H4 (cell line): ENCODE measurements at regions not wholly inside any gene's neighbourhood (a gene's known extent, or its start where the extent isn't known, plus 50 kb on each side); places are given as distances from the start of the nearest gene placed in this dataset.

ENCODE experiments used
- DNase-seq: peaks from one replicate; pipeline ENCODE4 v3.0.0-alpha.2; 2015; ENCODE audit warnings: low spot score

DNA sequence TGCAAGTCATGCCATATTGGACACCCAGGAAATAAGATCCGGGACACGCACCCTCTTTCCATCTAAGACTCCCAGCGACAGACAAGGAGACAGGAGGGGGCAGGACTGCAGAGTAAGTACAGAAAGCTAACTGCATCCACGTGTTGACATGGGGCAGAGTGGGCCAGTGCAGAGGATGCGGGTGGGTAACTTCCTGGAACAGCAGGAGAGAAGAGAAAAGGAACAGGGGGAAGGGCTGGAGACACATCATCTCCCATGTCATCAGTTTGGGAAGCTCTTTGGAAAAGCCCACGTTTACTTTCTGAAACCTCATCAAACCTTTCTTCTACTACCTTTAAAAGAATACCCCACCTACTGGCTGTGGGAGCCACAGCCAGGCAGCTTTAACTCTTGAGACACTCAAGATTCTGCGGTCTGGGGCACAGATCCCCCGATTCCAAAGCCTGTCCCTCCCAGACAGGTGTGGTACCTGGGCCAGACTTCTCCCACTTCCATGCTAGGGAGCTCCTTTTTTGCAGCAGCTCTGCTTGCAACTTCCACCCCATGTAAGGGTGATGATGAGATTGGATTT, 273.5 kb upstream of the RPL38 start:
- DNase-seq: no peak

DNA sequence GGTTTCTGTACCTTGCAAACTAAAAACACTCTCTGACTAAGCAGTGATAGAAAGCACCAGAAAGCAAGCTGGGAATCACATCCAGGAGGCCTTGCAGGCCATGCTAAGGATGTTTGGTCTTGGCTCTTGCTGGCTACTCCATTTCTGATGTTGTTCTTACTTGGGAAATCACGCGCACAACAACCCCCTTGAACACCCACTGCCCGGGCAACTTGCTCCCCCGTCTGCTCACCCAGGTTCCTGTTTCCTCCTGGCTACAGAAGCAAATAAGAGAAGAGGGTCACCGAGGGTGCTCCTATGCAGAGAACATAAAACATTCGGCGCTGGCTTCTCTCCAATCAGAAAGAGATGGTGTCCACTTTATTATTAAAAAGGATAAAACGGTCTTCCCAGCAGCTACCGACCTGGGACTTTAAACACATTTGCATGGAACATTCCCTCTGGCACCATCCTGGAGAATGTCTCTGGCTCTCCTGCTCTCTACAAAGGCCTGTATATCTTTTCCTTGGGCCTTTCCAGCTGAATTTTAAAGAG, 271.2 kb upstream of the RPL38 start:
- DNase-seq: no peak

DNA sequence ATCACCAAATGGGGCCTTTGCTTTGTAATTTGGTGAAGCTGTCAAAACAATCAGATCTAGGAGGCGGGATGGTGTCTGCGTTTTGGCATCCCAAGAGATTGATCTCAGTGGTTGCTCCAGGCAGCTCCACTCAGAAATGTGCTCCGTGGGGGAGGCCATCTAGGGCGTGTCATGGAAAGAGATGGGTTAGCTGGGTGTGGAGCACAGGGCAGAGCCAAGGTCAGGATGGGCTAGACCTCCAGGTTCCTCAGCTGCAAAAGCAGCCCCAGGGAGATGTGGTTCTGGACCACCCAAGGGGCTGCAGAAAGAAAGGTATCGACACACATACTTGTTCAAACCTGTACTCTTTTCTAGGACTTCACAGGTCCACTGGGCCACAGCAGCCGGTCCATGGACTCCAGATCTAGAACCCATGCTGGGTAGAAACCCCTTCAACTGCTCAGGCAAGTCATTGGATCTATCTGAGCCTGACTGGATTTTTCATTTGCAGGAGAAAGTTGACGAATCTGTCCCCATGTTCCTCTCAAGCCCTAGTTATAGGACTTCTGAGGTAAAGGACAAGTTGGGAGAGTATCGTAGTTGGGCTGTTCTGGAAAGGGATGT, 270.2 kb upstream of the RPL38 start:
- DNase-seq: no peak

DNA sequence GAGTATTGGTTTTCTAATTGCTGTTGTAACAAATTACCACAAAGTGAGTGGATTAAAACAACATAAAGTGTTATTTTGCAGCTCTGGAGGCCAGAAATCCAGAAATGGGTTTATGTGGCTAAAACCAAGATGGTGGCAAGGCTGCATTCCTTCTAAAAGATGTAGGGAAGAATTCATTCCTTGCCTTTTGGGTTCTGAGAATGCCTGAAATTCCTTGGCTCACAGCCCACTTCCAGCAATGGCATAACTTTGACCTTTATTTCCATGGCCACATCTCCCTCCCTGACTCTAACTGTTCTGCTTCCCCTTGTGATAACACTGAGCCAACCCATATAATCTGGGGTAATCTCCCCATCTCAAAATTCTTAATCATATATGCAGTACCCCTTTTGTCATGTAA, 269.6 kb upstream of the RPL38 start:
- DNase-seq: no peak

DNA sequence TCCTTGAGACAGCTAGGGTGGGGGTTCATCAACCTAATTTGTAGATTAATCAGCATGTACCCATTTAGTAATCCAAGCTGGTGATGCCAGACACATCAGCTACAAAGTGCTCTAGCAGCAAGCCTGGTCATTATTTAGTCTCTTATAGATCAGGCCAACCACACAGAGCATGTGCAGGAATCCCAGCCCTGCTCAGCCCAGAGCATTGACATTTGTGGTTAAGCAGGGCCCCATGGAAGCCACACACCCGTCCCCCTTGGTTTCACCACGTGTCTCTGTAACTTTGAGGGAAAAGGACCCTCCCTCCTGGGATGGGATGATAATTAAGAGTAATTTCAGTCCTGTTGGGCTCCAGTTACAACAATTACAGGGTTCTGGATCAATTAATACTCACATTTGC, 268.8 kb upstream of the RPL38 start:
- DNase-seq: no peak

DNA sequence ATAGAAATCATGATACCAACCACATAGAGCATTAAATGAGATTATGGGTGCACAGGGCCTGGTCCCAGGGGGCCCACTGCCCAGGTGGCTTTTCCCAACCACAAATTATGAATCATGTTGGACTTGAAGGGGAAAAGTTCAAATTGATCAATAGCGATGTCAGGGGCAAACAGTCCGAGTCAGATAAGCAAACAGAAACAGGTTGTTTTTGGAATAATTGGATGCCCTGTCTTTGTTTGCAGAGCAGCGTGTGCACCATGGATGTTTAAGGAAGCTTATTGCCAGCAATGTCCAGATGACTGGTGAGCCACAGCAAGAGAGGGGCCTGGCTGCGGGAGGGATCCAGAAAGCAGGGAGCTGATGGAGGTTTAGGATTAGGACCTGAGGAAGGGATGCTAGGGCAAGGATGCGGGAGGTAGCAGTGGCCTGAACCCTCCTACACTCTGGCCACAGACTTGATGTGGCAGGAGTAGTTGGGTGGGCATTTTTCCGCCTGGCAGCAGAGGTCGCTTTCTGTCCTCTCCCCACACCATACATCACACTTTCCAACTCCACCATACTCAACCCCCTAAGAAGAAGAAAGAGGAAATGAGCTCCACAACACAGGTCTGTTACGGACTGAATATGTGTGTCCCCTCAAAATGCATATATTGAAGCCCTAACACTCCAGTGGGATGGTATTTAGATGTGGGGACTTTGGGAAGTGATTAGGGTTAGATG, 266.4 kb upstream of the RPL38 start:
- no peak for DNase-seq

DNA sequence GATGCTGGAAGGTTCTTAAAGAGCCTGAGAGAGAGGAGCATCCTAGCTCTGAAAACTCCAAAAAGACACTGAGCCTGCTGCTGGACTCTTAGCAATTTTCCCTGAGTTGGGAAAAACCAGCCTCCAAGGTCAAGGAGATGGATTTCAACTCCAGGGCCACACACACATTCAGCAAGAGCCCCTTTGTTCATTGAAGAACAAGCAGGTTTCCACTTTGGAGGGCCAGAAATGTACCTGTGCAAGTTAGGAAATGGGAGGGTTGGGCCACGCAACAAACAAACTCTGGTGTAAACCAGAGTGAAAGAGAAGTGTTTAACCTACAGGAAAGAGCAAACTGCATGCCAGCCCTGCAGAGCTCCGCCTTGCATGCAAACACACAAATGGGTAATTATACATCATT, 264.8 kb upstream of the RPL38 start:
- no peak for DNase-seq

DNA sequence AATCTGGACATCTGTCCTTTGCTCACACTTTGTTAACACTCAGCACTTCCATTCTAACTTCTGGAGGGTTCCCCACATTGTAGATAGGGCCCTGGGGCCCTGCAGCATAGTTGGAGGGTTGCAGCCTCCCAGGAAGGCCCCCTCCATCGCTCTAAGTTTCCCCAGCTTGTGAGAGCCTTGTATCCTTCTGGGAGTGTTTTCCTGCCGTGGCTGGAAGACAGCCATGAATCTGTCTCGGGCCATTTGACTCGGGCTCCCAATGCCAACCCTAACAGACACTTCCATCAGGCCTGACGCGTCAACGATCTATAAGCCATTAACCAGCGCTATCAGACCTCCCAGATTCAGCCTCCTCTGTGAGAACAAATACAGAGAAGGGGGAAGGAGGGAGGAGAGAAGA, 263.7 kb upstream of the RPL38 start:
- DNase-seq: no peak

DNA sequence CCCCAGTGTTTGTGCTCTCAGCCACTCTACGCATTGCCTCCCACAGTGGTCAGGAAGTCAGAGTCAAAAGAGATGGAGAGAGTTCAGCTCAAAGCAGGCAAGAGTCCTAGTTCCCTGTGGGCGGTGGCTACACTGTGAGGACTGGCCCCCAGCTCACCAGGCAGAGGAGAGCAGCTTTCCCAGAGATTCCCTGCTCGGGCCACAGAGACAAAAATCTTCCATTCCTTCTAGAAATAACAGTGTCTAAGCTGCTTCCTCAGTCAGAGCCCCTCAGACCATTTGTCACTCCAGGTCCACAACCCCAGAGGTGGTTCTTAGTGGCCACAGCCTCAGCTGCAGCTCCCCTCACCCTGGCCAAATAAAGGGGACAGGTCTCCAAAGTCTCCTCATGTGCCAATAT, 263.0 kb upstream of the RPL38 start:
- DNase-seq: no peak

DNA sequence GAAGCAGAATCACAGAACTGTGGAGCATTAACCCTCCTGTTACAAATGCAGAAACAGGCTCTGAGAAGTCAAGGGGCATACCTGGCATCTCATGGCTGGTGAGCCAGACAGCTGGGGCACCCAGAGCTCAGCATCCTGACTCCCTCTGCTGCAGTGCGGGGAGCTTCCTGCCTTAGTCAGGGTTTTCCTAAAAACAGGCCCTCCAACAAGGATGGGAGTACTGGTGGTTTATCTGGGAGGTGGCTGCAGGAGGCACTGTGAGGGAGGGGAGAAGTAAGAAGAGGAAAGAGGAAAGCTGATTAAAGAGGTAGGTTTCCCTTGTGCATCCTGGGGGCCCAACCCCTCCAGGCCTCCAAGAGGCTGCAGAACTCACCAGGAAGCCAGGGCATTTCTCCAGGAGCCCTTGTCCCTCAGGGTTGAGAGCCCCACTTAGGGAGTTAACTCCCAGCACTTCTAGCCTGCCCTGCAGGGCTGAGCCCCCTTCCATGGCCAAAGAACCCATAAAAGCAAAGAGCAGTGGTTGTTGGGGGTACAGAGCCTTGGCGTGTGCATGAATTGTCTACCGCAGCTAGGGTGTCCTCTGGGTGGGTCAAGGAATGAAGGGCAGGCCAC, 261.5 kb upstream of the RPL38 start:
- DNase-seq: no peak

DNA sequence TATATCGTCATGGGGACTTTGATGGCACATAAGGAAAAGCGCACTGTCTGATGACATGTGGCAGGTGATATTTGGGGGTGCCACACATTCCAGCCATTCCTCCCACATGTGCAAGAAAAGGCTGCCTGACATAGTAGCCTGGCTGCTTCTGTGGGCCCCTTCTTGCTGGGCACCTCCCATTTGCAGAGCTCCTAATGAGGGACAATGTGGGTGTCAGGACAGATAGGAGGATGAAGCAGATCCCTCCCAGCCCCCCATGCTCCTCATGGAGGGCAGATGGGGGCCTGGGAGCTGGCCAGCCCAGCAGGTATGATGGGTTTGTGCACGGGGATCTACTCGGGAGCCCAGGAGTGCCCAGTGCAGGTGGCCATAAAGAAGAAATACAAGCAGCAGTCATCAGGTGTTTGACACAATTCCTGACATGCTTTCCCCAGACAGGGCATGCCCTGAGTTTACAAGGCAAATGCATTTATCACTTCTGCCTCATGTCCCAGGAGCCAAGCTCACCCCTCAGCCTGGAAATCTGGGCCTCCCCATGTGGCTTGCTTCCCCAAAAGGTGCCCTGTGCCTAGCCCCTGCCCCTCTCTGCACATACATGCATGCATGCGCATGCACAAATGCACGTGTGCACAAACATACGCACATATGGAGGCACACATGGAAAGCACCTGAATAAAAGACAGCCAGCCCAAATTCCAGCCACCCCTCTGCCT, 260.6 kb upstream of the RPL38 start:
- no peak for DNase-seq

DNA sequence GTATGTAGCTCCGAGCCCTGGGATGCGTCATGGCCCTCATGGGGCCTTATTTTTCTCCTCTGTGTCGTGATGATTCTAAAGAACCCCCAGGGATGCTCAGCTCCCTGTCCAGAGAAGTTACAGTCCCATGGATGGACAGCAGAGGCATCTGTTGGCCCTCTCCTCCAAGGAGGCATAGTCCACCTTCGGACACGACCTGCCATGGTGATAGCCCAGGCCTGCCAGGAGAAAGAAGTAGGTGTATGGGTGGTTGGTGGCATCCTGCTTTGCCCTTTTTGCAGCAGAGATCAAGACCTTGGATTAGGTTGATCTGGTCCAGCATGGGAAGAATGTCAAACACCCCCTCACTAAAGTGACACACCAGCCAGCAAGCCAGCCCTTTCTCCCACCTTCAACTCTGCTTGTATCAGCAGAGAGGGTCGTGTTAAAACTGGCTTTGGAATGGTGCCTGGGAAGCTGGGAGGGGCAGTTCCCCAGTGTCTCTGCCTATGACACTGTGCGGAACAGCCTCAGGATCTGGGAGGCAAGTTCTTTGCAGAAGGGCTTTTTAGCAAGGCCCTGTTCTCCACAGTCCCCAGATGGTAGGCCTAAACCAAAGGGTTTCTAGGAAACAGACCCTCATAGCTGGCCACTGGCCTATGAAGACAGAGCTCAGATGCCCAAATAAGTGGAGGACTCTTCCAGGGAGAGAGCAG, 259.9 kb upstream of the RPL38 start:
- DNase-seq: no peak

DNA sequence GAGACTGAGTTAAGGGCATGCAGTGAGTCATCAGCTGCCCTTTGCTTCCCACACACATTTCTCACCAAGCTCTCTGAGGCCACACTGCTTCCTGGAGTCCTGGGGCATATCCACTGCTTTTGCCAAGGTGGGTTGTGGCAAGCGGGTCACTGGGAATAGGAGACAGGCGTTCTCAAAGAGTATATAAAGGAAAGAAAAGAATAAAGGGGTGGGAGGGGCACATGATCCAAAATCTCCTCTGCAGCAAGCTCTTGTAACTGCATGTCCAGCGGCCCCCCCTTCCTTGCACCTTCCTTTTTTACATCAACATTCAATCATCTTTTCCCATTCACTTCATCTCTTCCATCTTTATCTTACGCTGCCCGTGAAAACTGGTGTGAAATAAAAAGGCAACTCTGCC, 259.1 kb upstream of the RPL38 start:
- DNase-seq: no peak

DNA sequence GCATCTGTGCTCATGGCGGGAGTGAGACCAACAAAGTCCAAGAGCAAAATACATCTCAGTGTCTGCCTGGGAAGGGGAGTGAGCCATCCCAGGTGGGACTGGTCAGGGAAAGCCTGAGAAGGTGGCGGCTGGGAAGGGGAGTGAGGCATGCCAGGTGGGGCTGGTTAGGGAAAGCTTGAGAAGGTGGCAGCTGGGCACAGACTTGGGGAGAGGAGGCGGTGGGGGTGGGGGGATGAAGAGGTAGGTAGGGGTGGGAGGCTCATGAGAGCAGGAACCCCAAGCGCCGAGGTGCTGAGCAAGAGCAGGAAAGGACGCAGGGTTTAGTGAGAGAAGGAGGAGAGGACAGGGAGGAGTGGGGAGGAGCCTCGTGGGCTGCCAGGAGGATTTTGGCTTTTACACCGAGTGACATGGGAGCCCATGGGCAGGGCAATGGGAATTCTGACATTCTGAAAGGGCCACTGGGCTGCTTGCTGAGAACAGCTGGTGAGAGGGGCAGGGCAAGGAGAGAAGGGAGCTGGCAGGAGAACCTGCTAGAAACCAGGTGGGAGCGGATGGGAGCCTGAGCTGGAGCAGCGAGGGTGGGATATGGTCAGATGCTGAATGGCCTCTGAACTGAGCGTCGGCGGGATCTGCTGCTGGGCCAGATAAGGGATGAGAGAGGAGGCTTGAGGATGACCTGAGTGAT, 256.1 kb upstream of the RPL38 start:
- DNase-seq: no peak

DNA sequence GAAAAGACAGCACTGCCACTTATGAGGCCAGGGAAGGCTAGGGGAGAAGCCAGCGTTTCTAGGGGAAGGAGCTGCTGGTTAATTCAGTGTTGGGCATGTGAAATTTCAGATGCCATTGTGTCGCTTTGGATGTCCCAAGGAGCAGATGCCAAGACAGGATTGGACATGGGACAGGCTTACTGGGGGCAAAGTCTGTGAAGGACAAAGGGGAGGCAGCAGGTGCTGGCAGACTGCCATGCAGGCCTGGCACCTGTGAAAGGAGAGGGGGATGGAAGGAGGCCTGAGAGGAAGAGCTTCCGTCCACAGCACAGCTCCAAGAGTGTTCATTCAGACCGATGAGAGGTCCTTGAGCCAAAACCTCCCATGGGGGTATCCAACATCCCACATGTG, 255.5 kb upstream of the RPL38 start:
- DNase-seq: no peak

DNA sequence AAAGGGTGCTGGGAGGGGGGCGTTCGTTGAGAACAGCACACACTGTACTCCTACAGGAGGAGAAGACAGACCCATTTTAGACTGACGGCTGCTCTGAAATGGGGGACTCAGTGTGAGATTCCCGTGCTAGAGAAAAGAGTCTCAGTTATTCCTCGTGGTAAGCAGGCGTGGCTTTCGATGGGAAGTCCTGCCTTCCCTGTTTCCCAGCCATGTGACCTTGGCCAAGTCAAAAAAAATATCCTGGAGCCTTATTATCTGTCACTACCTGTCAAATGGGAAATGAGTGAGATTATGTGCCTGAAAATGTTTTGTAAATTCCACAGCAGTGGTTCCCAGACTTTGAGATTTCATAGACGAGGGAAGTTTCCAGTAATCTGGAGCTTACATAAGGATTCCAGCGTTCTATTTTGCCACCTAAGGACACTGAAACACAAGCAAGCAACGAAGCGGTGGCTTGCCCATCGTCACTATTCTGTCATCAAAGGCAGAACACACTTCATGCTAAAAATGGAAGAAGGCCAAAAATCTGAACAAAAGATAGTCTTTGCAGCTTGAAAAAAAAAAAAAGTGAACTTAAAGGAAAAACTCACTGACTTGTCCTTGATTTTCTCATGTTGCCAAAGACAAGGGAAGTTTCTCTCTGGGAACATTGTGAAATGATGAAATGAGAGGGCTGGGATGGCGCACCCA, 253.4 kb upstream of the RPL38 start:
- DNase-seq: no peak

DNA sequence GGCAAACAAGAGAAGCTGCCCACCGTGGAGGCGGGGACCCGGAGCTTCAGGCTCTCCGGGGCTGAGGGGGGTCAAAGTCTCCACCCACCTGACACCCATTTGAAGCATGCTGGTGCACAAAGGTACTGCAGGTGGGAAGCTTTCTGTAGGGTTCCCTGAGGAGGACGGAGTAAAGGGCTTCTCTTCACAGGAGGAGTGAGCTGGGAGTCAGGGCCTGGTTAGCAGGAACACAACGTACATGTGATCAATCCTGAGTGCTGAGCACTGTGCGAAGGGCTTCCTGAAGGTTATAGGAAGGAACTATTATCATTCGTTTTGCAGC, 252.9 kb upstream of the RPL38 start:
- DNase-seq: no peak

DNA sequence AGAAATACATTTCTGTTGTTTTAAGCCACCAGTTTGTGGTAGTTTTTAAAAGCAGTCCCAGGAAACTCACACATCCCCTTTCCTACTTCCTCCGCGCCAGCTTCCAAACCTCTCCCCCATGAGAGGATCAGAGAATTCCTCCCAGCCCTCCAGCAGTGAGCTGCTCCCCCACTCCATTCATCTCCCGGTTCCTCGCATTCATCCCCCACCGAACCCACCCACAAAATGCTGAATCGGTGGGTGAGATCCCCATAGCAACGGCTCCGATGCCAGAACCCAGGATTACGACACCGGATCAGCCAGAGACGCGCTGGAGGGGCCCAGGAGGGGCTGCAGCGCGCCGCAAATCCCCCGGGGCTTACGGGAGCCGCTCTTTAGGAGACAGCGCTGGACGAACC, 251.4 kb upstream of the RPL38 start:
- DNase-seq: no peak

DNA sequence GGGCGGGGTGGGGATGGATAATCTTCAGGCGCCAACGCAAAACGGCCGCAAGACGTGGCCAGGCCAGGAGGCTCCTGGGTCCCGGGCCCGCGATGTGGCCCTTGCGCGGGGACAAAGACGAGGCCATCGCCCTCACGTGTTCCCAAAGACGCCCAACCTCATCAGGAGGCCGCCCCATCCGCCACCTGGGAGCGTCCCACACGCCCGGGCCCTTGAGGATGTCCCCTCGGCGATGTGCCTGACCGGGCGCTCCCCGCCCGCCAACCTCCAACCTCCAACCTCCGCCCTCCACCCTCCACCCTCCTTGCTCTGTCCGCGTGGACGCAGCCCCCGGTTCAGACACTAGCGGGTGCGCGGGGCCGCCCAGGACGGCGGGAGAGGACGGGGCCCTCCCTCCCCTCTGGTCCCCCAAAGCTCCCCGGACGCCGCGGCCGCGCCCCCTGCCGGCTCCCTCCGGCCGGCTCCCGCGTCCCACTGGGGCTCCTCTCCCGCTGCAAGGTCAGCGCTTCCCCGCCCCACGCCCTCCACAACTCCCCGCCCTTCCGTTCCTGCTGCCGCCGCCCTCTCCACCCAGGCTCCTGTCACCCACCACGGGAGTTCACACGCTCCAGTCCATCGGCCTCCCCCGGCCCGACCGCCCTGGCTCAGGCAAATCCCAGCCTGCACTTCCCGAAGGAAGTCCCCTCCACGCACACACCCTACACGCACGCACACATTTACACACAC, 250.8 kb upstream of the RPL38 start:
- no peak for DNase-seq
